NB4 (cell line): ENCODE measurements at regions not wholly inside any gene's neighbourhood (a gene's known extent, or its start where the extent isn't known, plus 50 kb on each side); places are given as distances from the start of the nearest gene placed in this dataset.

ENCODE experiments used
- POLR2A ChIP-seq: IDR thresholded peaks from 2 replicates; pipeline ENCODE4 v1.6.1; 2011; ENCODE audit warnings: mild to moderate bottlenecking; ENCODE audit not compliant: insufficient read length; ENCODE audit errors: extremely low read depth
- TF ChIP-seq, protein P1 (sequence below): IDR thresholded peaks from one replicate; pipeline ENCODE4 v1.5.1; 2012; ENCODE audit warnings: low read depth, low read length
- TF ChIP-seq, protein P2 (sequence below): IDR thresholded peaks from 2 replicates; pipeline ENCODE4 v1.6.1; 2011; ENCODE audit warnings: low read depth, low read length

GRCh38 chr1:81662913-81663526 is 137.7 kb upstream of the ADGRL2 start:
- TF ChIP-seq, protein P1, sequence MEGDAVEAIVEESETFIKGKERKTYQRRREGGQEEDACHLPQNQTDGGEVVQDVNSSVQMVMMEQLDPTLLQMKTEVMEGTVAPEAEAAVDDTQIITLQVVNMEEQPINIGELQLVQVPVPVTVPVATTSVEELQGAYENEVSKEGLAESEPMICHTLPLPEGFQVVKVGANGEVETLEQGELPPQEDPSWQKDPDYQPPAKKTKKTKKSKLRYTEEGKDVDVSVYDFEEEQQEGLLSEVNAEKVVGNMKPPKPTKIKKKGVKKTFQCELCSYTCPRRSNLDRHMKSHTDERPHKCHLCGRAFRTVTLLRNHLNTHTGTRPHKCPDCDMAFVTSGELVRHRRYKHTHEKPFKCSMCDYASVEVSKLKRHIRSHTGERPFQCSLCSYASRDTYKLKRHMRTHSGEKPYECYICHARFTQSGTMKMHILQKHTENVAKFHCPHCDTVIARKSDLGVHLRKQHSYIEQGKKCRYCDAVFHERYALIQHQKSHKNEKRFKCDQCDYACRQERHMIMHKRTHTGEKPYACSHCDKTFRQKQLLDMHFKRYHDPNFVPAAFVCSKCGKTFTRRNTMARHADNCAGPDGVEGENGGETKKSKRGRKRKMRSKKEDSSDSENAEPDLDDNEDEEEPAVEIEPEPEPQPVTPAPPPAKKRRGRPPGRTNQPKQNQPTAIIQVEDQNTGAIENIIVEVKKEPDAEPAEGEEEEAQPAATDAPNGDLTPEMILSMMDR = no peak
- TF ChIP-seq, protein P2, sequence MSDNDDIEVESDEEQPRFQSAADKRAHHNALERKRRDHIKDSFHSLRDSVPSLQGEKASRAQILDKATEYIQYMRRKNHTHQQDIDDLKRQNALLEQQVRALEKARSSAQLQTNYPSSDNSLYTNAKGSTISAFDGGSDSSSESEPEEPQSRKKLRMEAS = no peak
- TF ChIP-seq POLR2A = no peak
